GM12892 (cell line): ENCODE measurements at regions not wholly inside any gene's neighbourhood (a gene's known extent, or its start where the extent isn't known, plus 50 kb on each side); places are given as distances from the start of the nearest gene placed in this dataset.
"Not testable (repeated sequence)": the region's sequence is repeated elsewhere in the genome, so short reads cannot be mapped to it uniquely, and the experiment has no call there.

ENCODE experiments used
- DNase-seq: peaks from one replicate; pipeline ENCODE4 v3.0.0; 2011; ENCODE audit not compliant: insufficient read length
- FAIRE-seq: peaks from 2 replicates; lab custom pipeline; 2011; peaks lifted over from hg19 to GRCh38; lab: Jason Lieb, UNC
- POLR2A ChIP-seq: IDR thresholded peaks from 2 replicates; pipeline ENCODE4 v1.6.1; 2011; ENCODE audit warnings: low read depth, low read length, control low read depth
- POLR2AphosphoS5 ChIP-seq: IDR thresholded peaks from 2 replicates; pipeline ENCODE4 v1.6.1; 2011; ENCODE audit warnings: low read depth, low read length, control low read depth
- TAF1 ChIP-seq: IDR thresholded peaks from 2 replicates; pipeline ENCODE4 v1.6.1; 2011; ENCODE audit warnings: low read depth, mild to moderate bottlenecking, control low read depth, low read length, borderline replicate concordance

DNA sequence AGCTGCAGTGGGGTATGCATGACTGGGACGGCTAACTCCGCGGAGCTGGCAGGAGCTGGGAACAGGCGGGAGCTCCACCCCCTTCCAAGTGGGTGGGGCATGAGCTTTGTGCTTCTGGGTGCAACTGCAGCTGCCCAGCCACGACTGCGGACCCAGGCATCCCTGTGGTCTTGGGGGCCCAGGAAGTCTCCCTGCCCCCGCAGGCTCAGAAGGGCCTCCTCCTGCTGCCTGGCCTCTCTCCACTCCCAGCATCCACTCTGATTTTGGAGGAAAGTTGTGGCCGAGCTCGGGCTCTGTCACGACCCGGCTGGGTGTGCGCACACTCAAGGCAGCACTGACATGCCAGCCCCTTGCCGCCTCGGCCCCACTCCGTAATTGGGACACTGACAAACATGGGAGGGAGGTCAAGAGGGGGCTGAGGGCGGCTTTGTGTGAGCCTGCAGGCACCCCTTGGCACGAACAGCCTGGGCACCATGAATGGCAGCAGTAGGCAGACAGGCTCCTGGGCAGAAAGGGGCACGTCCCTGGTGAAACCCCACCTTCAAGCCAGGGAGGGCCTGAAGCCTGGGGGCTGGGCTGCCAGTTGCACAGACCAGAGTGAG lies 822.6 kb downstream of the GLUD2 start:
- FAIRE-seq (no peak), DNase-seq (no peak)
- TF ChIP-seq POLR2AphosphoS5 (no peak), TAF1 (no peak), POLR2A (no peak)

DNA sequence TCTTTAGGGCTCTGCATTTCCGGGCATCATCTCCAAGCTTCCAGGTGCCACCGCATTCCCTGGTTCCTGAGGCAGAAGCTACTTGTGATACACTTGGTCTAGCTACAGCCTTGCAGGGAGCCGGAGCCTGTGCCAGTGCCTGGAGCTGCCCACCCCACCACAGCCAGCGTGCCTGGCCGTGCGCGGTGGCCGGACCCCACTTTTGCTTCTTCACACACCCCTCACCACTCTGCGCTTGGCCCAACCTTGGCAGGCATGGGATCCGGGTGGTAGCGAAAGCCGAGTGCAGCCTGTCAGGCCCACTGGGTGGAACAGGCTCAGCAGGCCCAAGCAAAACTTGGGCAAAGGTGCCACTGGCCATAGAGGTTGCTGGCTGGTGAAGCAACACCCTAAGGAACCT lies 823.7 kb downstream of the GLUD2 start:
- no peak for TF ChIP-seq POLR2AphosphoS5
- TF ChIP-seq TAF1 = no peak
- TF ChIP-seq POLR2A = no peak
- no peak for FAIRE-seq
- DNase-seq = no peak

DNA sequence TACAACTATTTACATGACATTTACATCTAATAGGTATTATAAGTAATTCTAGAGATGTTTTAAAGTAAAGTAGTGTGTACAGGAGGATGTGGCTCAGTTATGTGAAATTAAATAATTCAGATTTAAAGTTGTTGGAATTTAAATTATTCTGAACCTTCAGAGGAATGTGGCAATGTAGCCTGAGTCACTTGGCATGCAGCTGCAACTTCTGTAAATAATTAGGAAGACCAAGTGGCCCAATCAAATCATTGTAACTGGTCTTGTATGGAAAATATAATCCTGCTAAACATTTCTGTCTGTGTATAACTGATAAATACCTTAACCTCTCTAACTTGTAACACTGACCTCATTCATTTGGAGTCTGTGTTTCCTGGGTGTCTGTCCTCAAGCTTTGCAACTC lies 828.9 kb downstream of the GLUD2 start:
- TF ChIP-seq TAF1 (no peak), POLR2A (no peak), POLR2AphosphoS5 (no peak)
- FAIRE-seq (no peak), DNase-seq (no peak)

DNA sequence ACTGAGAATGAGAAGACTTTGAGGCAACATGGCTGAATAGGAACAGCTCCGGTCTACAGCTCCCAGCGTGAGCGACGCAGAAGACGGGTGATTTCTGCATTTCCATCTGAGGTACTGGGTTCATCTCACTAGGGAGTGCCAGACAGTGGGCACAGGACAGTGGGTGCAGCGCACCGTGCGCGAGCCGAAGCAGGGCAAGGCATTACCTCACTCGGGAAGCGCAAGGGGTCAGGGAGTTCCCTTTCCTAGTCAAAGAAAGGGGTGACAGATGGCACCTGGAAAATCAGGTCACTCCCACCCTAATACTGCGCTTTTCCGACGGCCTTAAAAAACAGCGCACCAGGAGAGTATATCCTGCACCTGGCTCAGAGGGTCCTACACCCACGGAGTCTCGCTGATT lies 829.9 kb downstream of the GLUD2 start:
- not testable (repeated sequence) for FAIRE-seq, DNase-seq

DNA sequence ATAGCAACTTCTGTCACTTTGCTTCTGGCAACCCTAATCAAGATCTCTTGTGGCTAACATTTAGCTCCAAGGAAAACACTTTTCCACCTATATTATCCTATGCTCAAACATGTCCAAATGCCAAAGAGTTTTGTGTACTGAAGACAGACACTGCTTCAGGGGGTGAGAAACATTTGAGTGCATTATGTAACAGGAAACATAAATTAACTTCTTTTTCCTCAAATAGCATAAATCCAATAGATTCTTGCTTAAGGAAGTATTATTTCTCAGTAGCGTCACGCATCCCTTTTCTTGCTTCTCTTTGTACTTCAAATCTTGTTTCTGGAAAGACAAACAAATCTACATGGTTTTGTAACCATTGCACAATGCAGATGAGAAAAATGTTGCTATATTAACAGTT lies 839.1 kb downstream of the GLUD2 start:
- TF ChIP-seq TAF1 (no peak), POLR2AphosphoS5 (no peak), POLR2A (no peak)
- FAIRE-seq = no peak
- DNase-seq = no peak

DNA sequence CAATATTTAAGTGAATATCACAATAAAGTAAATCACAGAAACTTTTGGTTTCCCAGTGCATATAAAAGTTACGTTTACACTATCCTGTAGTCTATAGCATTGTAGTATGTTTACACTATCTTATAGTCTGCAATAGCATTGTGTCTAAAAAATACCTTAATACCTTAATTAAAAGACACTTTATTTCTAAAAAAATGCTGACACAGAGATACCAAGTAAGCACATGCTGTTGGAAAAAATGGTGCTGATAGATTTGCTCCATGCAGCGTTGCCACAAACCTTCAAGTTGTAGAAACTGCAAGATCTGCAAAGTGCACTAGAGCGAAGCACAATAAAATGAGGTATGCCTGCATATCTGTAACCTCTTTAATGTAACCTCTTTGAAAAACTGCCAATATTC lies 847.3 kb downstream of the GLUD2 start:
- TF ChIP-seq POLR2A (no peak), POLR2AphosphoS5 (no peak), TAF1 (no peak)
- DNase-seq = no peak
- no peak for FAIRE-seq

DNA sequence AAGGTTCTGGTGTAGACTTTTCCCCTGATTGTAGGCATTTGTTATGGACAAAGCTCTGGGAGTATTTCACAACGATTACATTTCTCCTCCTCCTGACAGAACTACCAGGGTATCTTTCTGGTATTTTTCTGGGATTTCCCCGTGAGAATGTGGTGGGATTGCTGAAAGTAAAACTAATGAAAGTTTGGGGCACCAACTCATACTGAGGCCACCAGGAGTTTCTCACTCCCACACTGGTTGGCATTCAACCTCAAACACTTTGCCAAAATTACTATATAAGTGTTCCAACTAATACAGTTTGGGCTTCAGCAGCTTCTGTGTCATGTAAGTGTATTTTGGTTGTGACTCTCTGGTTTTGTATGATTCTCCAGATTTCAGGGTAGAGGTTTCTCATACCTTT lies 855.1 kb downstream of the GLUD2 start:
- TF ChIP-seq POLR2A (no peak), POLR2AphosphoS5 (no peak), TAF1 (no peak)
- no peak for DNase-seq
- FAIRE-seq = no peak

DNA sequence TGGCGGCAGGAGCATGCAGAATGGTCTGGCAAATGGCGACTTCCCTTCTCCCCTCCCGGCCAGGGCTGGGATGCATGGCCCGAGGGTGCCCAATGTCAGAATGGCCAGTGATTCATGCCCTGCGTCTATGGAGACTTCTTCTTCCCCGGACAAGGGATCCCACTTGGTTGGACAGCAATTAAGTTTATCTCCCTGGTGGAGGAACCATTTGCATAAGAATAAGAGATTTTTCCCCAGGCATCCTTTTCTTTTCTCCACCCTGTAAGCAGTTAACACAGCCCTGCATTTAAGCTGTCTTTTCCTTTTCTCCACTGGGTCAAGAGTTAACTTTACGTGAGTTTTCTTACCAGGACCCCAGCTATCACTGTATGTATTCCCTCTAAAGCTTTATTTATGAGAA lies 856.6 kb downstream of the GLUD2 start:
- FAIRE-seq = no peak
- DNase-seq = no peak

DNA sequence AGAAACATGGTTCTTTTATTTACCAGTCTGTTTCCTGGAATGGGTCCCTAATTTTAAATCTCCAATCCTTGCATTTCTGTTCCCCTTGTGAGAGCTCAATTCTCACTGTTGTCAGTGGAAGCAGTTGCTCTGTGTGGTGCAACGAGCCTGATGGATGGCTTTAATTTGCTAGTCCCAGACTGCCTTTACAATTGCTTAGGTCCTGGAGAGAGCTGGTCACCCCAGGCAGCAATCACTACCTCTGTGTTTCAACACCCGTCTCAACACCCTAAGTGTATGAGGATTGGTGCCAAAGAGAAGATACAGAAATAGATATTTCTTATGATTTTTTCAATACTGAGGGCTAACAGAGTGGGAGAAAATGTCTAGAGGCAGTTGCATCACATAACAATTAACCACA lies 873.8 kb downstream of the GLUD2 start:
- no peak for TF ChIP-seq POLR2AphosphoS5
- no peak for TF ChIP-seq TAF1
- no peak for TF ChIP-seq POLR2A
- FAIRE-seq (no peak), DNase-seq (no peak)

More for the DNA sequence above, 856.6 kb downstream of the GLUD2 start:
- TF ChIP-seq POLR2A = no peak
- no peak for TF ChIP-seq TAF1
- TF ChIP-seq POLR2AphosphoS5 = no peak

DNA sequence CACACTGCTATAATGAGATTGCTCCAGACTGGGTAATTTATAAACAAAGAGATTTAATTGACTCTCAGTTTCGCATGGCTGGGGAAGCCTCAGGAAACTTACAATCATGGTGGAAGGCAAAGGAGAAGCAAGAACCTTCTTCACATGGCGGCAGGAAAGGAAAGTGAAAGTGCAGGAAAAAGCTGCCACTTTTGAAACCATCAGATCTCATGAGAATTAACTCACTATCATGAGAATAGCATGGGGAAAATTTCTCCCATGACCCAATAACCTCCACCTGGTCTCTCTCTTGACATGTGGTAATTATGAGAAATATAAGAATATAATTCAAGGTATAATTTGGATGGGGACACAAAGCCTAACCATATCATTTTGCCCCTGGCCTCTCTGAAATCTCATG lies 884.2 kb downstream of the GLUD2 start:
- FAIRE-seq (no peak), DNase-seq (no peak)
- TF ChIP-seq POLR2AphosphoS5 = no peak
- TF ChIP-seq POLR2A = no peak
- TF ChIP-seq TAF1 = no peak

DNA sequence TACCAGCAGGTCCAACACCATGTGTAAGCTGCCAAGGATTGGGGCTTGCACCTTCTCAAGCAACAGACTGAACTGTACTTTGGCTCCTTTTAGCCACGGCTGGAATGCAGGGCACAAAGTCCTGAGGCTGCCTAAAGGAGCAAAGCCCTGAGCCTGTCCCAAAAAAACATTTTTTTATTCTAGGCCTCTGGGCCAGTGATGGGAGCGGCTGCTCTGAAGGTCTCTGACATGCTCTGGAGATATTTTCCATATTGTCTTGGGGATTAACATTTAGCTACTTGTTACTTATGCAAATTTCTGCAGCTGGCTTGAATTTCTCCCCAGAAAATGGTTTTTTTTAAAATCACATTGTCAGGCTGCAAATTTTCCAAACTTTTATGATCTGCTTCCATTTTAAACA lies 885.3 kb downstream of the GLUD2 start:
- no peak for FAIRE-seq
- TF ChIP-seq POLR2AphosphoS5 (no peak), TAF1 (no peak), POLR2A (no peak)
- DNase-seq = no peak

DNA sequence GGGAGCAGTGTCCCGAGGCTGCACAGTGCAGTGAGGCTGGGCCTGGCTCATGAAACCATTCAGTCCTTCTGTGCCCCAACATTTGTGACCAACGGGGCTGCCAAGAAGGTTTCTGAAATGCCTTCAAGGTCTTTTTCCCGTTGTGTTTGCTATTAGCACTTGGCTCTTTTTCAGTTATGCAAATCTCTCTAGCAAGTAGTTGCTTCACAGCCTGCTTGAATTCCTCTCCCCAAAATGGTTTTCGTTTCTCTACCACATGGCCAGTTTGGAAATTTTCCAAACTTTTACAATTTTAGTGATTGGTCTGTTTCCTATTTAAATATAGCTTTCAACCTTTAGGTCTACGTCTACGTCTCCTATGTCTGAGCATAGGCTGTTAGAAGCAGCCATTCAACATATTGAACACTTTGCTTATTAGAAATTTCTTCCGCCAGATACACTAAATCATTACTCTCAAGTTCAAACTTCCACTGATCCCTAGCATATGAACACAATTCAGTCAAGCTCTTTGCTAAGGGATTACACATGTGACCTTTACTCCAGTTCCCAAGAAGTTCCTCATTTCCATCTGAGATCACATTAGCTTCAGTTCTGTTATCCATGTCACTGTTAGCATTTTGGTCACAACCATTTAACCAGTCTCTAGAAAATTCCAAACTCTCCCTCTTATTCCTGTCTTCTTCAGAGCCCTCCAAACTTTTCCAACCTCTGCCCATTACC lies 901.8 kb downstream of the GLUD2 start:
- no peak for FAIRE-seq
- DNase-seq = no peak
- TF ChIP-seq POLR2A (no peak), TAF1 (no peak), POLR2AphosphoS5 (no peak)

DNA sequence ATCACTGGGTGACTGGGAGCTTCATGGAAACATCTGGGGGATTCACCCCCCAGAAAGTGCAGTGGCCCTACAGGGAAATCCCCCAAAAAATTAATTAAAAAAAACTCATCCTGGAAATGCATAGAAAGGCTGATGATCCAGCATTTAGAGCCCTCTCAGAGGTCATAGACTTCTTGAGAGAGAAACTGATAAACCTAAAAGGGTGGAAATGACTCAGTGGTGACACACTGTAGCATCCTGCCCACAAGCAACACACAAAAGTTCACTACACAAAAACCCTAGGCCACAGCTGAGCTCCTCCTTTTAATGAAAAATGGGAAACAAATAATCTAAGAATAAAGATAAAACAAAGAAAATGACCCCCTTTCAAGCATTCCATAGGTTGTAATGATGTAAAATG lies 911.5 kb downstream of the GLUD2 start:
- FAIRE-seq (no peak), DNase-seq (no peak)
- no peak for TF ChIP-seq POLR2AphosphoS5
- no peak for TF ChIP-seq POLR2A
- TF ChIP-seq TAF1 = no peak
